Heart left ventricle (tissue), 16 donors: ENCODE measurements at regions not wholly inside any gene's neighbourhood (a gene's known extent, or its start where the extent isn't known, plus 50 kb on each side); places are given as distances from the start of the nearest gene placed in this dataset.

Experiments used
- ATAC-seq, 4 donors: fragments of 200-7000 bp; cut with Tn5 transposase; one replicate each; pipeline ENCODE4 v1.9.1; 2020 to 2022; ENCODE audit warnings: moderate library complexity in 4 of 4, mild to moderate bottlenecking in 3 of 4, moderate number of reproducible peaks in 1 of 4
- DNase-seq, 5 donors: peaks; one replicate each; pipeline ENCODE4 v3.0.0-alpha.2; 2020
- H3K27ac ChIP-seq, 12 donors: fragments of 200-600 bp; sonication (generic) in 4 of 12; one replicate each; pipeline versions ENCODE4 v1.5.0 to v1.8.0; 2016 to 2022; ENCODE audit warnings: mild to moderate bottlenecking in 2 of 12
- H3K27me3 ChIP-seq, 9 donors: fragments of 200-600 bp; sonication (generic) in 2 of 9; one replicate each; pipeline versions ENCODE4 v1.5.1 to v1.8.0; 2016 to 2022; ENCODE audit warnings: mild to moderate bottlenecking in 3 of 9
- H3K36me3 ChIP-seq, 9 donors: fragments of 200-600 bp; sonication (generic) in 2 of 9; one replicate each; pipeline versions ENCODE4 v1.5.0 to v1.8.0; 2018 to 2022; ENCODE audit warnings: mild to moderate bottlenecking in 2 of 9
- H3K4me1 ChIP-seq, 12 donors: fragments of 200-600 bp; sonication (generic) in 4 of 12; one replicate each; pipeline versions ENCODE4 v1.5.0 to v1.8.0; 2016 to 2022; ENCODE audit warnings: mild to moderate bottlenecking in 3 of 12
- H3K4me3 ChIP-seq, 12 donors: fragments of 200-600 bp; sonication (generic) in 4 of 12; one replicate each; pipeline versions ENCODE4 v1.5.0 to v1.8.0; 2017 to 2022; ENCODE audit warnings: mild to moderate bottlenecking in 9 of 12, moderate library complexity in 4 of 12
- H3K9me3 ChIP-seq, 12 donors: fragments of 200-600 bp; sonication (generic) in 4 of 12; one replicate each; pipeline versions ENCODE4 v1.5.0 to v1.8.0; 2016 to 2022; ENCODE audit warnings: mild to moderate bottlenecking in 1 of 12
- POLR2A ChIP-seq, 2 donors: fragments of 450-650 bp; IDR thresholded peaks; one replicate each; pipeline ENCODE4 v1.6.1; 2017; ENCODE audit warnings: antibody characterized with exemption in 2 of 2, mild to moderate bottlenecking in 2 of 2, moderate library complexity in 2 of 2
- WGBS, 4 donors: extraction: QIAGEN DNeasy Blood & Tissue Kit in 2 of 4; methylation state at CpG; one replicate each; pipeline versions ENCODE4 v1.1.5 to v1.1.7; 2013 to 2018; 5-methylcytosine and 5-hydroxymethylcytosine counted together
- intact Hi-C, 10 donors: fragments of 100-400 bp; cut with DNase I; formaldehyde crosslinking; loops; one replicate each; pipeline versions ENCODE4 v1.11.1 to v1.14.2; 2022
- TF ChIP-seq, protein P1 (sequence below), 12 donors: fragments of 200-600 bp; sonication (generic) in 4 of 12; IDR thresholded peaks; one replicate each; pipeline versions ENCODE4 v1.5.0 to v1.8.0; 2018 to 2022; ENCODE audit warnings: antibody characterized with exemption in 12 of 12, mild to moderate bottlenecking in 5 of 12
- donor health status: ischemic (EF 13 %, LVEDD 7.1; RV severe dilation, severe dysfunction).
- donor health status: healthy with polysubstance abuse.
- donor health status: DM: no; HTN: yes; CAD: no.
- donor health status: DM: no; HTN: no; CAD: no.
- donor health status: ischemic (EF 25% LVEDD 6.9; RV normal size, moderate dysfunction).
- donor health status: ischemic (EF 25% LVEDD 5.7; RV mildly dilated, moderate dysfunction).
- donor health status: healthy.
- donor health status: DM: yes; HTN: yes; CAD: no.
- donor health status: ischemic (EF 35%, LVEDD 5.7; RV mildly dilated, moderate dysfunction).
- donor health status: nonischemic (EF 11% LVEDD 7.7; RV severe dilation, severe dysfunction).
- donor health status: DM: yes; HTN: yes; CAD: no.
- donor health status: PGD.
- donor health status: ischemic (EF 29% LVEDD 5.4; RV normal size, mild dysfunction).
- donor health status: nonischemic (EF 23%, LVEDD 6.1; RV moderate dilation, normal function).

DNA sequence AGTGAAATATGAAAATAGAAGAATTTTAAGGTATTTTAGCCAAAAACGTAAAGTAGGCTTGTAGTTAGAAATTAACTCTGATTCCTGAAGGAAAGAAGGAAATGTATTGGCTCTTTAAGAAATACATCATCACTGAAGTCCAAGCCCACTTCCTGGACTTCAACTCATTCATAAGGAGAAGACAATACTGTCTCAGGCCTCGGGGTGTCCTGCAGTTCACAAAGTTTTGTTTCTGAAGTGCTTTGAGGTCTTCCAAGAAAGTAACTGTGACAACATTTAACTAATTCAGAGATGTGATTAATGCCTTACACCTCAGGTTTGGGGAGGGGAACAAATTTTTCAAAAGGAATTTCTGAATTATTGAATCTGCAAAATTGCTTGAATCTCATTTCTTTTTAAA, 65.8 kb upstream of the STARD13 start:
- peaks cover 0 to 74% (median 23%) of the 10 kb centered on the region in 12 donors for H3K4me1 ChIP-seq
- peak overlapping the region in 8 of 12 donors; percentile 71 to 91 (median 86) for H3K4me3 ChIP-seq

DNA sequence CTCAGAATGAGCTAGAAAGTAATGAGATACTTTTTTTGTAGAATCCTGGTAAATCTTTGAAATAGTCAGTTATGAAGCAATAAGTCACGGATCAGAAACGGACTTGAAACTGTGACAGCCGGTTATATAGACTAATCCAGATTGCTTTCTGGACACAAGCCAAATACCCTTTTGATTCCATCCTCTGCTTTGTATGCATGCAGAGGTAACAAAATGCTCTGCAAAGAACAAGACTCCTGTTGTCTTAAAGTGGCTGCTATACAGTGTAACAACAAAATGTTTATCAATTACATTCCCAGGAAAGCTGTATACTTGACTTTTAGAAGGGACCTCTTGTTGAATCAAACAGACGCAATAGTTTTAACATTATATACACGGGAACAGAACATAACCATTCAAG, 66.5 kb upstream of the STARD13 start:
- H3K9me3 ChIP-seq, result no peaks in the 10 kb centered on the region
- H3K4me1 ChIP-seq, result peaks cover 0 to 76% (median 23%) of the 10 kb centered on the region in 12 donors
- WGBS, 4 donors, result 68 to 81% (median 76%) methylated on average over 5 of the region's 5 CpGs
- no peak overlapping the region for H3K4me3 ChIP-seq
- ATAC-seq, result no peak
- H3K27me3 ChIP-seq, result no peaks in the 10 kb centered on the region
- TF ChIP-seq, protein P1, sequence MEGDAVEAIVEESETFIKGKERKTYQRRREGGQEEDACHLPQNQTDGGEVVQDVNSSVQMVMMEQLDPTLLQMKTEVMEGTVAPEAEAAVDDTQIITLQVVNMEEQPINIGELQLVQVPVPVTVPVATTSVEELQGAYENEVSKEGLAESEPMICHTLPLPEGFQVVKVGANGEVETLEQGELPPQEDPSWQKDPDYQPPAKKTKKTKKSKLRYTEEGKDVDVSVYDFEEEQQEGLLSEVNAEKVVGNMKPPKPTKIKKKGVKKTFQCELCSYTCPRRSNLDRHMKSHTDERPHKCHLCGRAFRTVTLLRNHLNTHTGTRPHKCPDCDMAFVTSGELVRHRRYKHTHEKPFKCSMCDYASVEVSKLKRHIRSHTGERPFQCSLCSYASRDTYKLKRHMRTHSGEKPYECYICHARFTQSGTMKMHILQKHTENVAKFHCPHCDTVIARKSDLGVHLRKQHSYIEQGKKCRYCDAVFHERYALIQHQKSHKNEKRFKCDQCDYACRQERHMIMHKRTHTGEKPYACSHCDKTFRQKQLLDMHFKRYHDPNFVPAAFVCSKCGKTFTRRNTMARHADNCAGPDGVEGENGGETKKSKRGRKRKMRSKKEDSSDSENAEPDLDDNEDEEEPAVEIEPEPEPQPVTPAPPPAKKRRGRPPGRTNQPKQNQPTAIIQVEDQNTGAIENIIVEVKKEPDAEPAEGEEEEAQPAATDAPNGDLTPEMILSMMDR (IDR thresholded peaks at IDR 0.05), result no peak
- no peak for TF ChIP-seq POLR2A (IDR thresholded peaks at IDR 0.05)
- no peaks in the 10 kb centered on the region for H3K36me3 ChIP-seq
- DNase-seq, result no peak
- intact Hi-C loops, result loop anchor here in 5 of 10 donors (5.0 to 10.0 kb wide), 3 partner anchors 133 to 190 kb away; no protein-coding TSS in a partner anchor
- peak overlapping the region in 6 of 12 donors; percentile 35 to 95 (median 77) for H3K27ac ChIP-seq

More for the DNA sequence above, 65.8 kb upstream of the STARD13 start:
- no peaks in the 10 kb centered on the region for H3K9me3 ChIP-seq
- no peaks in the 10 kb centered on the region for H3K36me3 ChIP-seq
- peak in 2 of 4 donors; percentile 39 to 61 for ATAC-seq
- peak in 1 of 5 donors; percentile 22 for DNase-seq
- H3K27me3 ChIP-seq, result no peaks in the 10 kb centered on the region
- 34 to 52% (median 37%) methylated on average over 2 of the region's 2 CpGs for WGBS, 4 donors
- intact Hi-C loops, result loop anchor here in 6 of 10 donors (2.0 to 10.0 kb wide), 4 partner anchors 133 to 191 kb away; no protein-coding TSS in a partner anchor
- H3K27ac ChIP-seq, result peak overlapping the region in 10 of 12 donors; percentile 73 to 95 (median 90)
- TF ChIP-seq, protein P1 (IDR thresholded peaks at IDR 0.05), result peak in 6 of 12 donors; percentile 9 to 35 (median 17)
- TF ChIP-seq POLR2A (IDR thresholded peaks at IDR 0.05), result no peak

- Histone ChIP-seq H3K4me3 (no peak overlapping the region), H3K9me3 (no peaks in the 10 kb centered on the region), H3K27me3 (no peaks in the 10 kb centered on the region), H3K4me1 (peaks cover 0 to 76% (median 23%) of the 10 kb centered on the region in 12 donors), H3K27ac (peak overlapping the region in 10 of 12 donors; percentile 29 to 95 (median 65)), H3K36me3 (no peaks in the 10 kb centered on the region)
- no peak for ATAC-seq
- 91 to 97% (median 91%) methylated on average over 5 of the region's 5 CpGs for WGBS, 4 donors
- no peak for TF ChIP-seq POLR2A (IDR thresholded peaks at IDR 0.05)
- TF ChIP-seq, protein P1 (IDR thresholded peaks at IDR 0.05), result no peak
- peak in 1 of 5 donors; percentile 35 for DNase-seq
- intact Hi-C loops, result loop anchor here in 5 of 10 donors (5.0 to 10.0 kb wide), 3 partner anchors 132 to 190 kb away; no protein-coding TSS in a partner anchor
Observed at GRCh38 chr13:33352526-33352925, 67.0 kb upstream of the STARD13 start.

DNA sequence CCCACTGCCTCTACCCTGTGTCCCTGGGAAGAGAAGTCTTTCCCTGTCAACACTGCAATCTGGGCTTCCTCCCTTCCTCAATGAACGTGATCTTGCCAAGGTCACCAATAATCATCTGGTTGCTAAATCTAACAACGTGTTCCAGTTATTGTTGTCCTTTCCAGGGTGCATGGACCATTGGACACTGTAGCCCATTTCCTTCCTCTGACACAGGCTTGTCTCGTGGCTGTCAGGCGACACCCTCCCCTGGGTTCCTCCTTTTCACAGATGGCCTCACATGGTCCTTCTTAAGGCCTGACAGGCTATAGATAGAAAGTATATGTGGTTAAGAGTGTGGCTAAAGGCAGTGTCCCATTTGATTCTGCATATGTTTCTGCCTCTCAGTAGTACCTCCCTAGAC, 67.7 kb upstream of the STARD13 start:
- Histone ChIP-seq H3K36me3 (no peaks in the 10 kb centered on the region), H3K4me3 (no peak overlapping the region), H3K27me3 (no peaks in the 10 kb centered on the region), H3K9me3 (no peaks in the 10 kb centered on the region), H3K4me1 (peaks cover 0 to 73% (median 21%) of the 10 kb centered on the region in 12 donors), H3K27ac (peak overlapping the region in 9 of 12 donors; percentile 29 to 95 (median 70))
- peak; percentile 35 to 79 (median 53) for ATAC-seq
- no peak for TF ChIP-seq POLR2A (IDR thresholded peaks at IDR 0.05)
- TF ChIP-seq, protein P1 (IDR thresholded peaks at IDR 0.05), result no peak
- intact Hi-C loops, result loop anchor here in 5 of 10 donors (5.0 to 10.0 kb wide), 3 partner anchors 132 to 189 kb away; no protein-coding TSS in a partner anchor
- DNase-seq, result peak; percentile 55 to 71 (median 65)
- WGBS, 4 donors, result 27 to 44% (median 38%) methylated on average over 4 of the region's 4 CpGs
